A673 (cell line): ENCODE measurements at regions not wholly inside any gene's neighbourhood (a gene's known extent, or its start where the extent isn't known, plus 50 kb on each side); places are given as distances from the start of the nearest gene placed in this dataset.

ENCODE experiments used
- EZH2 ChIP-seq: fragments of 200-600 bp; sonication (generic); IDR thresholded peaks from 2 replicates; pipeline ENCODE4 v1.6.1; 2017; ENCODE audit warnings: borderline replicate concordance, low read depth, mild to moderate bottlenecking, mixed read lengths, antibody characterized with exemption, low read length; ENCODE audit not compliant: poor library complexity, severe bottlenecking
- TF ChIP-seq, protein P1 (sequence below): fragments of 300-800, 200-600 bp; sonication (generic); conservative IDR thresholded peaks from 2 replicates; pipeline ENCODE4 v1.5.1; 2017; ENCODE audit warnings: low read depth, mild to moderate bottlenecking, antibody characterized with exemption, low read length, moderate library complexity, mixed read lengths

- TF ChIP-seq, protein P1, sequence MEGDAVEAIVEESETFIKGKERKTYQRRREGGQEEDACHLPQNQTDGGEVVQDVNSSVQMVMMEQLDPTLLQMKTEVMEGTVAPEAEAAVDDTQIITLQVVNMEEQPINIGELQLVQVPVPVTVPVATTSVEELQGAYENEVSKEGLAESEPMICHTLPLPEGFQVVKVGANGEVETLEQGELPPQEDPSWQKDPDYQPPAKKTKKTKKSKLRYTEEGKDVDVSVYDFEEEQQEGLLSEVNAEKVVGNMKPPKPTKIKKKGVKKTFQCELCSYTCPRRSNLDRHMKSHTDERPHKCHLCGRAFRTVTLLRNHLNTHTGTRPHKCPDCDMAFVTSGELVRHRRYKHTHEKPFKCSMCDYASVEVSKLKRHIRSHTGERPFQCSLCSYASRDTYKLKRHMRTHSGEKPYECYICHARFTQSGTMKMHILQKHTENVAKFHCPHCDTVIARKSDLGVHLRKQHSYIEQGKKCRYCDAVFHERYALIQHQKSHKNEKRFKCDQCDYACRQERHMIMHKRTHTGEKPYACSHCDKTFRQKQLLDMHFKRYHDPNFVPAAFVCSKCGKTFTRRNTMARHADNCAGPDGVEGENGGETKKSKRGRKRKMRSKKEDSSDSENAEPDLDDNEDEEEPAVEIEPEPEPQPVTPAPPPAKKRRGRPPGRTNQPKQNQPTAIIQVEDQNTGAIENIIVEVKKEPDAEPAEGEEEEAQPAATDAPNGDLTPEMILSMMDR = no peak
- no peak for TF ChIP-seq EZH2
Measured at GRCh38 chr12:78804262-78804661, 60.3 kb upstream of the SYT1 start.
